GM18505 (cell line): ENCODE measurements at regions not wholly inside any gene's neighbourhood (a gene's known extent, or its start where the extent isn't known, plus 50 kb on each side); places are given as distances from the start of the nearest gene placed in this dataset.

Experiments used
- ATAC-seq: cut with Tn5 transposase; IDR thresholded peaks from one replicate; pipeline ENCODE4 v1.9.1; 2021; ENCODE audit not compliant: unreplicated experiment
- POLR2A ChIP-seq: IDR thresholded peaks from 4 replicates; pipeline ENCODE4 v1.6.1; 2011; ENCODE audit warnings: borderline replicate concordance; ENCODE audit not compliant: insufficient read depth, insufficient read length; ENCODE audit errors: extremely low read depth

- no peak for TF ChIP-seq POLR2A
- ATAC-seq: no peak
These were observed 91.1 kb upstream of the VEGFC start for GRCh38 chr4:176883681-176884418.

- TF ChIP-seq POLR2A: no peak
- no peak for ATAC-seq
These were observed 92.5 kb upstream of the VEGFC start for GRCh38 chr4:176885224-176885623.

DNA sequence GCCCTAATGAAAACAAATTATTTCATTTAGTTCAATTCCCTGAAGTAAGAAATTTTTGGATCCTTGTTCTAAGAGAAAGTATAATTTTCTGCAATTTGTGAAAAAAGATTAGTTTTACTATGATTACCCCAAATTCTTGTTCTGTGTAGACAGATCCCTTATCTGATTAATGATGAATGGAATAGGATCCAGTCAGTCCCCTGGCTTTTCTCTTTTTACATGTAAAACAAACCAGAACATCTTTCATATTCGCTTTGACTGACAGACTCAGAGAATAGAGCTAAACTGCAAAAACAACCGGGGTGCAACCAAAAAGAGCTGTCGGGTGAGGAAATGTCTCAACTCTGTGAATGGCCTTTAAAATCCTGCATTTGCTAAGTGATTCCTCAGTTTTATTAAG is 93.4 kb upstream of the VEGFC start:
- ATAC-seq: no peak
- TF ChIP-seq POLR2A: no peak

- ATAC-seq: no peak
- TF ChIP-seq POLR2A: no peak
These were observed 97.1 kb upstream of the VEGFC start for GRCh38 chr4:176889776-176890175.

- TF ChIP-seq POLR2A: no peak
- ATAC-seq: no peak
These were observed 101.8 kb upstream of the VEGFC start for GRCh38 chr4:176894498-176894897.

GRCh38 chr4:176896211-176896610 is 103.5 kb upstream of the VEGFC start:
- no peak for ATAC-seq
- TF ChIP-seq POLR2A: no peak

GRCh38 chr4:176897226-176897625 is 104.5 kb upstream of the VEGFC start:
- no peak for TF ChIP-seq POLR2A
- no peak for ATAC-seq

GRCh38 chr4:176898791-176899190 is 106.1 kb upstream of the VEGFC start:
- no peak for TF ChIP-seq POLR2A
- ATAC-seq: no peak

DNA sequence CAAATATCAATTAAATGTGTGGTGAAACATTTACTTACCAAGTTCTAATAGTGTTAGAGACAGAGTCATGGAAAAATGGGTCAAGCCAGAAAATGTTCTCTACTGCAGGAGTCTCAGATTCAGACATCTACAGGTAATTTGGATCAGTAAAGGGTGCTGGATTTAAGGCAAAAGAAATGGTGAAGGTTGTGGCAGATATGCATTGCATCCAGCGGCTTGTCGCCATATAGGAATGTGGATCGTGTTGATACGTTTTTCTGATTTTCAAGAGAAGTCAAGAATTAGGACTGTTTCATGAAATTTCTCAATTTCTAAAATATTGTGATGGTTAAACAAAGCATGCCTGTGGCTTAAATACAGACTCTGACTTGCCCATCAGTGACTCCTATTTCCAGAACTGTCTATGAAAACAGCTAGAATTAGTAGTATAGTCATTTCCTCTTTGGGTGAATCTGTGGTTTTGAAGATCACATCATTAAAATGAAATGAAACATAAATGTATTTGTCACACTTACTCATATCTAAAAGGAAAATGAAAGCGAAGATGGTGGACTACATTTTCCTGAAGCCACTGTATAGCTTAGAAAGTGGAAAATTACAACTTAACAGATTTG is 110.1 kb upstream of the VEGFC start:
- peak; percentile 96 for ATAC-seq
- TF ChIP-seq POLR2A: no peak

- ATAC-seq: no peak
- TF ChIP-seq POLR2A: no peak
These were observed 114.0 kb upstream of the VEGFC start for GRCh38 chr4:176906709-176907108.

GRCh38 chr4:176910646-176911045 is 117.9 kb upstream of the VEGFC start:
- no peak for ATAC-seq
- TF ChIP-seq POLR2A: no peak

- ATAC-seq: no peak
- no peak for TF ChIP-seq POLR2A
These were observed 126.9 kb upstream of the VEGFC start for GRCh38 chr4:176919631-176920030.

DNA sequence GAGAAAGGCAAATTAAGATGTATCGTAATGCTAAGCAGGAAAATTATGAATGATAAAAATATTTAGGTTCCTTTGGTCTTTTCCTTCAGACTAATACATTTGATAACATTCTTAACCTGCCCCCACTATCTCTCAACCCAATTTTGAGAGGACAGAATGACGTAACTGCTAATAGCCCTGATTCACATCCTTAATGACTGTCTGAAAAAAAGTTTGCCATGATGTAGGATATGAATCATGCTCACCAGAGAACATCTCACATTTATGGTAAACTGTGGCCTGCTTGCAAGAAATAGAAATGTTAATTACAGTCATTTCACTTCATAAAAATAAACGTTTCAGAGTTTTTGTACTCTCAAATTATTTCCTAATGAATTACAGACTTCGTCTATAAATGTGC is 128.0 kb upstream of the VEGFC start:
- no peak for ATAC-seq

DNA sequence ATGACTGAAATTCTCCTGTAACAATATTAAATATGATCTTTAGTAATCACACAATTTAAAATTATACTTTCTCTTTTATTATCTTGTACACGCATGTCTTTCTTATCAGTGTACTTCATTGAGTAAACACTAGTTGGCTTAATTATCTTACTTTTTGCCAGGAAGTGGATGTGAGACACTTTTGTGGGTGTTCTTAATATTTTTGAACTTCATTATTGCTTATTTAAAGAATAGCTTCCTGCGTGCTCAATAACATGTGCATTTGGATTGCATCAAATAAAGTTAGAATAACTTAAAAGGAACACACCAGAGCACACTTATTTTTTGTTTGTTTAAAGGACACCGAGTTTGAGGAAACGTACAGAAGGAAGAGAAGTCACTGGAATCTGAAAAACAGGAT is 128.5 kb upstream of the VEGFC start:
- no peak for ATAC-seq
- TF ChIP-seq POLR2A: no peak

More for the DNA sequence above, 128.0 kb upstream of the VEGFC start:
- TF ChIP-seq POLR2A: no peak

DNA sequence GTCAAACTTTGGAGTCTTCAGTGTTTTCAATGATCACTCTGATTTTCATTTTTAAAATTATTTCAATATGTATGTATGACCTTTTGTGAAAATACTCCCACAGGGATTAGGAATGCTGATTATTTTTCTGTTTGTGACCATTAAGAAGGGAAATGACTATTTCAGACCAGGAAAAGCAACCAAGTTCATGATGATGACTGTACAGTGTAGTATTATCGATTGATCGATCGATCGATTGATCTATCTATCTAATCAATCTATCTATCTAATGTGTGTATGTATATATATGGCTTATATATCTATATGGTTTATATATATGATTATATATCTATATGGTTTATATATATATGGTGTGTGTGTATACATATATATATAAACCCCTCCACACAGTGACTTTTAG is 131.5 kb upstream of the VEGFC start:
- ATAC-seq: no peak
- TF ChIP-seq POLR2A: no peak

DNA sequence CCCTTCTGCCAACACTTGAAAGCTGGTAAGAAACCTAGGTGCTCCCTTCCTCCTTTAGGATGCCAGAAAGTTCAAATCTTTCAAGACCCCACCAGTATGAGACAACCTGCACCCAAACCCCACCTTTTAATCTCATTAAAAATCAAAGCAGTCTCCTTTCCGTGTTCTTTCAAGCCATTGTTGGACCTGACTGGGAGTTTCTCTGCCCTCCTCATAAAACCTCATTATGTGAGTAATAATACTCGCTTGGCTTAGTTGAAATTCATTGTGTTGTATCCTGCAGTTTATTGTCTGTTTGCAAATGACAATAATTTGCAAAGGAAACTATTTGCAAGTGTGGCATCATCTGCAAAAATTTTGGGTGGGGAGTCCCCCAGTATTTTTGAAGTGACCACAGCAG is 133.2 kb upstream of the VEGFC start:
- no peak for ATAC-seq
- TF ChIP-seq POLR2A: no peak

- no peak for ATAC-seq
- TF ChIP-seq POLR2A: no peak
These were observed 134.4 kb upstream of the VEGFC start for GRCh38 chr4:176927117-176927516.
